ENCODE measurements at regions not wholly inside any gene's neighbourhood (a gene's known extent, or its start where the extent isn't known, plus 50 kb on each side); places are given as distances from the start of the nearest gene placed in this dataset.

- TF ChIP-seq ZNF169 (tag by site-specific recombination; IDR thresholded peaks at IDR 0.05) (no peak), ZNF211 (tag by site-specific recombination; IDR thresholded peaks at IDR 0.05; ENCODE audit: low read depth) (no peak), ZNF133 (tag by site-specific recombination; IDR thresholded peaks at IDR 0.05) (no peak), ZNF776 (tag by site-specific recombination; IDR thresholded peaks at IDR 0.05; ENCODE audit: borderline replicate concordance) (no peak), ZNF10 (tag by site-specific recombination; IDR thresholded peaks at IDR 0.05) (no peak)
- TF ChIP-seq, protein P1, sequence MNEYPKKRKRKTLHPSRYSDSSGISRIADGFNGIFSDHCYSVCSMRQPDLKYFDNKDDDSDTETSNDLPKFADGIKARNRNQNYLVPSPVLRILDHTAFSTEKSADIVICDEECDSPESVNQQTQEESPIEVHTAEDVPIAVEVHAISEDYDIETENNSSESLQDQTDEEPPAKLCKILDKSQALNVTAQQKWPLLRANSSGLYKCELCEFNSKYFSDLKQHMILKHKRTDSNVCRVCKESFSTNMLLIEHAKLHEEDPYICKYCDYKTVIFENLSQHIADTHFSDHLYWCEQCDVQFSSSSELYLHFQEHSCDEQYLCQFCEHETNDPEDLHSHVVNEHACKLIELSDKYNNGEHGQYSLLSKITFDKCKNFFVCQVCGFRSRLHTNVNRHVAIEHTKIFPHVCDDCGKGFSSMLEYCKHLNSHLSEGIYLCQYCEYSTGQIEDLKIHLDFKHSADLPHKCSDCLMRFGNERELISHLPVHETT (tag by site-specific recombination; IDR thresholded peaks at IDR 0.05) = no peak
- Histone ChIP-seq H3K36me3 (ENCODE audit: control insufficient read depth in 2 of 2, insufficient read depth in 1 of 2, low read length in 2 of 2) (no peaks in the 10 kb centered on the region), H3K4me1 (ENCODE audit: control insufficient read depth, insufficient read depth, low read length) (no peaks in the 10 kb centered on the region), H3K27ac (ENCODE audit: extremely low read depth, low read depth, low read length) (no peak overlapping the region), H3K9me3 (ENCODE audit: control insufficient read depth, insufficient read depth, low read depth, low read length) (no peaks in the 10 kb centered on the region), H3K4me3 (ENCODE audit: low read depth, low read length) (no peak overlapping the region)
- CTCF ChIA-PET = no interaction called here
- POLR2A ChIA-PET = no interaction called here
Measured at GRCh38 chr12:85394809-85395208, 114.8 kb downstream of the ALX1 start.

- H3K36me3 ChIP-seq (ENCODE audit: control insufficient read depth in 2 of 2, insufficient read depth in 1 of 2, low read length in 2 of 2) = no peaks in the 10 kb centered on the region
Measured at GRCh38 chr12:85405262-85405661, 125.2 kb downstream of the ALX1 start.

GRCh38 chr12:85405781-85406522 lies 125.9 kb downstream of the ALX1 start:
- ChIA-PET CTCF (interaction anchor here (0.6 to 1.0 kb wide), 2 partner anchors 9 to 330 kb away, joined by 3 read pairs; no protein-coding TSS in a partner anchor), POLR2A (no interaction called here)
- no peaks in the 10 kb centered on the region for H3K36me3 ChIP-seq (ENCODE audit: control insufficient read depth in 2 of 2, insufficient read depth in 1 of 2, low read length in 2 of 2)
- TF ChIP-seq ZNF324 (tag by site-specific recombination; IDR thresholded peaks at IDR 0.05) = no peak
- no peak for TF ChIP-seq ZNF596 (tag by site-specific recombination; IDR thresholded peaks at IDR 0.05)
- no peak for TF ChIP-seq ZSCAN18 (tag by site-specific recombination; IDR thresholded peaks at IDR 0.05)
- TF ChIP-seq PATZ1 (tag by site-specific recombination; IDR thresholded peaks at IDR 0.05) = no peak
- TF ChIP-seq ZBTB17 (tag by site-specific recombination; IDR thresholded peaks at IDR 0.05) = no peak
- TF ChIP-seq ZNF658 (tag by site-specific recombination; IDR thresholded peaks at IDR 0.05) = no peak
- no peak for TF ChIP-seq ZNF514 (tag by site-specific recombination; IDR thresholded peaks at IDR 0.05)
- no peak for TF ChIP-seq ZFP3 (tag by site-specific recombination; IDR thresholded peaks at IDR 0.05; ENCODE audit: low read depth)
- TF ChIP-seq KLF7 (tag by site-specific recombination; IDR thresholded peaks at IDR 0.05; ENCODE audit: borderline replicate concordance) = no peak
- H3K4me1 ChIP-seq (ENCODE audit: control insufficient read depth, insufficient read depth, low read length) = peaks cover 10% of the 10 kb centered on the region
- H3K4me3 ChIP-seq (ENCODE audit: low read depth, low read length) = no peak overlapping the region
- no peaks in the 10 kb centered on the region for H3K9me3 ChIP-seq (ENCODE audit: control insufficient read depth, insufficient read depth, low read depth, low read length)
- no peak overlapping the region for H3K27ac ChIP-seq (ENCODE audit: extremely low read depth, low read depth, low read length)

More at GRCh38 chr12:85405262-85405661, 125.2 kb downstream of the ALX1 start:
- no peak overlapping the region for H3K27ac ChIP-seq (ENCODE audit: extremely low read depth, low read depth, low read length)
- H3K4me3 ChIP-seq (ENCODE audit: low read depth, low read length) = no peak overlapping the region
- peaks cover 10% of the 10 kb centered on the region for H3K4me1 ChIP-seq (ENCODE audit: control insufficient read depth, insufficient read depth, low read length)
- no peaks in the 10 kb centered on the region for H3K9me3 ChIP-seq (ENCODE audit: control insufficient read depth, insufficient read depth, low read depth, low read length)
- POLR2A ChIA-PET = no interaction called here
- TF ChIP-seq ZNF24 (tag by site-specific recombination; IDR thresholded peaks at IDR 0.05) = no peak
- TF ChIP-seq ZNF555 (tag by site-specific recombination; conservative IDR thresholded peaks at IDR 0.05) = no peak
- no peak for TF ChIP-seq ZNF707 (tag by site-specific recombination; IDR thresholded peaks at IDR 0.05)
- no peak for TF ChIP-seq ZNF514 (tag by site-specific recombination; IDR thresholded peaks at IDR 0.05)
- CTCF ChIA-PET = interaction anchor here (1.0 kb wide), 1 partner anchor 8 kb away, joined by 3 read pairs; no protein-coding TSS in a partner anchor

All from HEK293 (cell line).